GM19397 (cell line): ENCODE measurements at regions not wholly inside any gene's neighbourhood (a gene's known extent, or its start where the extent isn't known, plus 50 kb on each side); places are given as distances from the start of the nearest gene placed in this dataset.

Experiments used
- ATAC-seq: cut with Tn5 transposase; IDR thresholded peaks from one replicate; pipeline ENCODE4 v1.9.1; 2021; ENCODE audit warnings: mild to moderate bottlenecking, moderate library complexity; ENCODE audit not compliant: unreplicated experiment

- ATAC-seq: no peak
Measured at GRCh38 chr2:101558740-101559525, 84.0 kb upstream of the RFX8 start.

- no peak for ATAC-seq
Measured at GRCh38 chr2:101556033-101556459, 81.1 kb upstream of the RFX8 start.

- ATAC-seq: no peak
Measured at GRCh38 chr2:101551336-101551888, 76.5 kb upstream of the RFX8 start.

- no peak for ATAC-seq
Measured at GRCh38 chr2:101550555-101550954, 75.6 kb upstream of the RFX8 start.

GRCh38 chr2:101549371-101549770, 74.5 kb upstream of the RFX8 start:
- no peak for ATAC-seq

- ATAC-seq: no peak
Measured at GRCh38 chr2:101546376-101547058, 71.6 kb upstream of the RFX8 start.

- no peak for ATAC-seq
Measured at GRCh38 chr2:101545950-101546349, 71.0 kb upstream of the RFX8 start.

- no peak for ATAC-seq
Measured at GRCh38 chr2:101540518-101540917, 65.6 kb upstream of the RFX8 start.

GRCh38 chr2:101538076-101538475, 63.2 kb upstream of the RFX8 start:
- ATAC-seq: no peak

- ATAC-seq: no peak
Measured at GRCh38 chr2:101534149-101534611, 59.3 kb upstream of the RFX8 start.

- ATAC-seq: no peak
Measured at GRCh38 chr2:101533561-101534148, 58.7 kb upstream of the RFX8 start.

GRCh38 chr2:101528501-101528900, 53.6 kb upstream of the RFX8 start:
- no peak for ATAC-seq

- ATAC-seq: no peak
Measured at GRCh38 chr2:101524806-101525430, 50.0 kb upstream of the RFX8 start.
